ENCODE measurements at regions not wholly inside any gene's neighbourhood (a gene's known extent, or its start where the extent isn't known, plus 50 kb on each side); places are given as distances from the start of the nearest gene placed in this dataset.
"Not testable (repeated sequence)": the region's sequence is repeated elsewhere in the genome, so short reads cannot be mapped to it uniquely, and the experiment has no call there.

DNA sequence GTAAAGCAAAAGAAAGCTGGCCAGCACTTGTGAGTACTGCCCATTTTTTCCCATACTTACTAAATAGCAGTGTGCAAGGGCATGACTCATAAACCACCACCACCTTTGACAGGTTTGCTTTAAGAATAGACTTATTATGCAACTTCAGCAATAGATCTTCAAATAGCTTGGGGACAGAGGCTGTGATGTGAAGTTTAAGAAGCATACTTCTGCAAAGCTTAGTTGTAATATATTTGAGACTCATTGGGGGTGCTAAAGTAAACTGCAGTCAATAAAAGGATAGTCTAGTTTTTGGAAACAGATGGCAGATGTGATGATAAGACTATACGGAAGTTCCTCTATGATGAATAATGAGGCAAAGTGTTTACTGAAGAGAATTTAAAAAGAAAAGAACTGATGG, 210.0 kb downstream of the PLA2G4A start:
- no peak for TF ChIP-seq CTCF (IDR thresholded peaks at IDR 0.05; ENCODE audit: low read depth, low read length, missing control alignments)

GRCh38 chr1:187041104-187041503, 212.4 kb downstream of the PLA2G4A start:
- no peak for TF ChIP-seq CTCF (IDR thresholded peaks at IDR 0.05; ENCODE audit: low read depth, low read length, missing control alignments)
- DNase-seq (ENCODE audit: low read depth) = no peak
- H3K4me3 ChIP-seq (ENCODE audit: low read depth, low read length) = no peak overlapping the region
- in situ Hi-C loops (cut with HindIII; ENCODE audit: low sequenced_read_pairs) = no loop called here

More for the DNA sequence above, 210.0 kb downstream of the PLA2G4A start:
- H3K4me3 ChIP-seq (ENCODE audit: low read depth, low read length) = no peak overlapping the region
- in situ Hi-C loops (cut with HindIII; ENCODE audit: low sequenced_read_pairs) = no loop called here
- peak; percentile 33 for DNase-seq (ENCODE audit: low read depth)

DNA sequence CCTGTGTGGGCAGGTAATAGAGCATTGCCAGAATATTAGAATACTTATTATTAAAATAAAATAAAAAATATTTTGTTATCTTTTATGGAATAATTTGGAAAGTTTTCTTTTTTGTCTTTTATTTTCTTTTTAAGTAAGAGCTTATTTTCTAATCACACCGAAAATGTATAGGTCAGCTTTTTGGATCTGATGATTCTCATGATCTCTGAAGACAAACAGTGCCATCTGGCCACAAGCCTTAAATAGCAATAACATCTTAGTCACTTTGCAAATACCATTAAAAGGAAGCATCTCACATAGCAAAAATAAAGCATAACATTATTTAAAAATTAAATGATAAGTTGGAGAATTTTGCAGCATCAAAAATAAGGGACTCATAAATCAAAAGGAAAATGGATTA, 213.8 kb downstream of the PLA2G4A start:
- in situ Hi-C loops (cut with HindIII; ENCODE audit: low sequenced_read_pairs) = no loop called here
- DNase-seq (ENCODE audit: low read depth) = no peak
- no peak overlapping the region for H3K4me3 ChIP-seq (ENCODE audit: low read depth, low read length)
- TF ChIP-seq CTCF (IDR thresholded peaks at IDR 0.05; ENCODE audit: low read depth, low read length, missing control alignments) = no peak

DNA sequence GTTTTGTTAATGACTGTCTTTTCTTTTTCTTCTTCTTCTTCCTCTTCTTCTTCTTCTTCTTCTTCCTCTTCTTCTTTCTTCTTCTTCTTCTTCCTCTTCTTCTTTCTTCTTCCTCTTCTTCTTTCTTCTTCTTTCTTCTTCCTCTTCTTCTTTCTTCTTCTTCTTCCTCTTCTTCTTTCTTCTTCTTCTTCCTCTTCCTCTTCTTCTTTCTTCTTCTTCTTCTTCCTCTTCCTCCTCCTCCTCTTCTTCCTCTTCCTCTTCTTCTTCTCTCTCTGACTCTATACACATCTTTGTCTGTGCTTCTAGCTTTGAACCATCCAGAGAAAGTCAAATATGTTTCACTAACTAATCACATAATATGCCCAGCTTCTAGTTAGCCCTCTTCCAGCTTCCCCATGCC, 214.7 kb downstream of the PLA2G4A start:
- DNase-seq (ENCODE audit: low read depth); H3K4me3 ChIP-seq (ENCODE audit: low read depth, low read length); in situ Hi-C loops (cut with HindIII; ENCODE audit: low sequenced_read_pairs): not testable (repeated sequence)

DNA sequence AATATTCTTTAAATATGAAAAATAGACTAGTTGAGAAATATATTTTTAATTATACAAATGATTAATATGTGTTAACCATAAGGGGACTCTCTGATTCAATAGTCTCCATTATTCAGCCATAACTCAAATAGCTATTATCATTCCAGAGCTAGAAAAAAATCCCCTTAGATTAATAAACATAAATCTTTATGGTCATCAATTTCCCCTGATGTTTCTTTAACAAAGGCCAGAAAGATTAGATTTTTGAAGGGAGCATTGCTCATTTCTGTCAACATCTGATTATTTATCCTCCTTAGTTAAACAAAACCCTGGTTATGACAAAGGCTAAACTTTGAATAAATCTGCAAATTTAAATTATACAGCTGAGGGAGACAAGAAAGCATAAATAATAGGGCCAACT, 215.7 kb downstream of the PLA2G4A start:
- in situ Hi-C loops (cut with HindIII; ENCODE audit: low sequenced_read_pairs) = no loop called here
- no peak for DNase-seq (ENCODE audit: low read depth)

GRCh38 chr1:187045371-187045770, 216.6 kb downstream of the PLA2G4A start:
- DNase-seq (ENCODE audit: low read depth) = no peak
- in situ Hi-C loops (cut with HindIII; ENCODE audit: low sequenced_read_pairs) = no loop called here
- no peak overlapping the region for H3K4me3 ChIP-seq (ENCODE audit: low read depth, low read length)
- no peak for TF ChIP-seq CTCF (IDR thresholded peaks at IDR 0.05; ENCODE audit: low read depth, low read length, missing control alignments)

More for the DNA sequence above, 215.7 kb downstream of the PLA2G4A start:
- TF ChIP-seq CTCF (IDR thresholded peaks at IDR 0.05; ENCODE audit: low read depth, low read length, missing control alignments) = no peak
- H3K4me3 ChIP-seq (ENCODE audit: low read depth, low read length) = no peak overlapping the region

- in situ Hi-C loops (cut with HindIII; ENCODE audit: low sequenced_read_pairs) = no loop called here
- TF ChIP-seq CTCF (IDR thresholded peaks at IDR 0.05; ENCODE audit: low read depth, low read length, missing control alignments) = no peak
- no peak overlapping the region for H3K4me3 ChIP-seq (ENCODE audit: low read depth, low read length)
- DNase-seq (ENCODE audit: low read depth) = no peak
These were observed 217.5 kb downstream of the PLA2G4A start for GRCh38 chr1:187046293-187046692.
